HG03103 (cell line): ENCODE measurements at regions not wholly inside any gene's neighbourhood (a gene's known extent, or its start where the extent isn't known, plus 50 kb on each side); places are given as distances from the start of the nearest gene placed in this dataset.

Experiments used
- ATAC-seq: cut with Tn5 transposase; IDR thresholded peaks from one replicate; pipeline ENCODE4 v1.9.1; 2021; ENCODE audit warnings: low read depth; ENCODE audit not compliant: unreplicated experiment

- ATAC-seq, result no peak
Observed at GRCh38 chr3:22103423-22103822, 352.4 kb upstream of the ZNF385D start.

- ATAC-seq, result no peak
Observed at GRCh38 chr3:22106213-22106896, 355.3 kb upstream of the ZNF385D start.

- ATAC-seq, result no peak
Observed at GRCh38 chr3:22111226-22111625, 360.2 kb upstream of the ZNF385D start.

DNA sequence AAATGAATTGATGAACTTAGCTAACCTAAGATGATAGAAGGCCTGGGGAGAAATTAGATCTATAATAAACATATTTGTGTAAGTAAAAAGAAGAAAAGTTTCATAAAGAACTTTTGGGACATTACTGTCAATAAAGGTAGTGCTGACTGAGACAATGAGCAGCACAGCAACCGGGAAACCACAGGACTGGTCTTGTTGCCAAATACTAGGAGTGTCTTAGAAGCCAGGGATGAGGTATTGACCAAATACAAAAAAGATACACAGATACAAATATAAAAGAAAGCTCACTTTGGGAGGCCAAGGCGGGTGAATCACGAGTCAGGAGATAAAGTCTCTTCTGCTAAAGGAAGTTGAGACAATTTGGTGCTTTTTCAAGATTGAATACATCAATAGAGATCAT, 362.4 kb upstream of the ZNF385D start:
- ATAC-seq, result no peak

DNA sequence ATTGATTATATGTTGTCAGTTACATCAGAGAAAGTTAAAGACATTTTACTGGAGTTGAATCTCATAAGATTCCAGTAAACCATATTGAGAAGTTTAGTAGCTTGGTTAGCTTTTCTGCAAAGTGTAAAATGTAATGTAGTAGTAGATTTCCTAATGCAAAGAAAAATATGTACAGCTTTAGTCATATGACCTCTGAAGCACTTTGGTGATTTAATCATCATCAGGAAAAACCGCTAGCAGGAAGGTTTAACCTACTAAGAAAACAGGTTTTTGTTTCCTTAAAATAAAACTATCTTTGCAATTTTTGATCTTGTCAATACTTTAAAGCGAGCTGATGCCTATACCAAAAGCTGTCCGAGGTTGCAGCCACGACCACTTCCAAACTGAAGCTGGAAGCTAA, 364.6 kb upstream of the ZNF385D start:
- no peak for ATAC-seq

DNA sequence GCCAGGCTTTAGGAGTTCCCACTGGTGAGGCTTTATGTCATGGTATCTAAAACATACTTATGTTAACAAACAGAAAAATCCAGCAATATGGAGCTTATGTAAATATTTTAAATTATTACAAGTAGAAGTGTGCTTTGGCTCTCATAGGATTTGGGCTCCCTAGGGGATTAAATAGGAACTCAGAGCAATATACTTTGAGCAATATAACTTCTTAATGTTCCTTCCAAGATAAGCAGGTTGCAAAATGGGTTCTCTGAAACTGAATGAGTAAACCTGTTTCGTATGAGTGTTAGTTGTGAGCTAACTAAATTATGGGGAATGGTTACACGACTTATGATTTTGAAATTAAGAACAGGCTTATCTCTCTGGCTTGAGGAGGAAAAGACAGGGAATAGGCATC, 366.1 kb upstream of the ZNF385D start:
- no peak for ATAC-seq

DNA sequence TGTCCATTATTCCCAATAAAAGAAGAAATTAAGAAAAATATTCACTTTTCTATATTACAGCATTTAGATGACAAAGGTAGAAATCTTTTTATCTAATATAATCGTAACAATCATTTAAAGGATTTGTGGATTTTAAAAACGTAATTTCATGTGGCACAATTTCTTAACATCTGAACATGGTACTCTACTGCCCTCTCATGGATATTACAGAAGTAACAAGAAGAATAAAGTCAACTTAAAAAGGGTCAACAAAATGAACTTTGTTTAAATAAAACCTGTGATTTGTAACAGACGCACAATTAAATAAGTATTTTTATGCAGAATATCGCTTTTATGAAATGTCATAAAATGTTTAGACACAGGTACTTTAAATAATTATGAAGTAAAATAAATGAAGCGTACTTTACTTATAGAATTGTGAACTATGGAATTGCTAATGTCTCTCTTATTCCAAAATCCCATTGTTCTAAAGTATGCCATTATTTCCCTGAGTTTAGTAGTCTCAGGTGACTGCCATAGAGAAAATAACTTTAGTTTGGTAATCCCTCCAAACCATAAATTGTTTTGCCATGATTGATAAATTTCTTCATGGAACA, 366.8 kb upstream of the ZNF385D start:
- no peak for ATAC-seq

DNA sequence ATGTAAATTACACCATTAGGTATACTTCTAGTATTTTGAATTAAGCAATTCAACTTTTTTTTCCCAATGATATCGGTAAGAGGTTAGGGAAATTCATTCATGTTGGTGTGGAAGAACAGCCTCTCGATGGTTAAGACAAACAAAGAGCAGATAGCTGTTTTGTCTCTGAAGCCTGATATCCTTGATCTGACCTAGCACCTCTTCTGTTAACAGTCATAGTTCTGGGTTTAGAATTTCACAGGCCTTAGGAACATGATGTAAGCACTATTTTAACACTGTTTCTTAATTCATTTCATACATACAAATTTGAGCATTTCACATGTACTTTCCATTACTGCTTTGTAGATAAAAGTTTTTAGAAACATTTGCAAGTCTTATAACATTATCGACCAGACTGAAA, 367.5 kb upstream of the ZNF385D start:
- no peak for ATAC-seq

DNA sequence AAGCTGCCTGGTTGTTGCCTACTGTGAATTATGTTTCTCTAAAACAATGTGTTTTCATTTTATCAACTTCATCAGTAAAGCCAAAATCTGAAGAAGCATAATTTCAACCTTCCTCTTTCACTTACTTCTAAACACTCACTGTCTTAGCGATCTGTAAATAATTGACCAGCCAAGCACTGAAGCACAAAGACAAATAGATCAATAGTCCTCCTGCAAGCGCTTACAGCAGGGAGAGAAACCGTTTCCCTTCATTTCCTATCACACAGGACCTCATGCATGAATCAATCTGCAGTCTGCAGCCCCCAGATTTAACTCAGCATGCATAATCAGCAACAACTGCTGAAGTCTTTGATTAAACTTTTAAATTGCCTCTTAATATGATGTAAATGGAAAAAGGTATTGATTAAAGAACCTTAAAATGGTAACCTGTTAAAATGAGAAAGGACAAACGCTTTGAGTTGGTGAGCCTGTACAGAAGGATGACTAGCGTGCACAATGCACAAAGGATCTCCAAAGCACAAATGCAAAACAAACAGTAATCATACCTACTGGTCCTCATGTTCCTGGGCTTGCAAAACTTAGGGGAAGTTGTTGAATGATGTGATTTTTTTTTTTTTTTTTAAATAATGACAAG, 370.2 kb upstream of the ZNF385D start:
- ATAC-seq, result no peak

- ATAC-seq, result peak; percentile 83
Observed at GRCh38 chr3:22122567-22122966, 371.6 kb upstream of the ZNF385D start.

DNA sequence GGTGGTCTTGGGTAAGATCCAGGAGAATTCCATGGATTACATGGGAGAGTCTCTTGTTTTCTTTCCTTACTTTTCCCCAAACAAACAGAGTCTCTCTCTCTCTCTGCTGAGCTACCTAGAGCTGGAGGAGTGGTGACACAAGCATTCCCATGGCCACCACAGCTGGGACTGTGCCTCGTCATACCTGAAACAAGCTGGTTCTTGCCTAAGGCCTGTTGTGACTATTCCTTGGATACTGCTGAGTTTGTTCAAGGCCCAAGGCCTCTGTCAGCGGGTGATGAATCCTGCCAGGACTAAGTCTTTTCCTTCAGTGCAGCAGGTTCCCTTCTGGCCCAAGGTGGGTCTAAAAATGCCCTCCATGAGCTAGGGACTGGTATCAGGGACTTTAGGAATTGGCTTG, 378.1 kb upstream of the ZNF385D start:
- no peak for ATAC-seq

GRCh38 chr3:22141769-22142168, 390.8 kb upstream of the ZNF385D start:
- no peak for ATAC-seq

DNA sequence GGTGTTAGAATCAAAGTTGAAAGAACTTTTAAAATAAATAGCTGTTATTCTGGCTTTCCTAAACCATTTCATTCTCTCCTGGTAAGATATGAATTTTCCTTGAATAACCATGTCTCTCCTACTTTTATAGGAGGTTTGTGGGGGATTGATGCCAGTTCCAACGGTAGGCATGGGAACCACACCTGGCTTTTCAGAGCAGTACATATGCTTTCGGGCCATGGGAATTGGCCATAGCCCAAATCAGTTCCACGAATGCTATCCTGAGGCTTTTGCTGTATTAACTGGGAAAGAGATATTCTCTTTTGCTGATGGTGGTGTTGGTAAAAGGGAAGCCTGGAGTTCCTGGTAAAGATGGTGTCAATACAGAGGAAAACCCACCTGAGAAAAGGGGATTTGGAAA, 396.2 kb upstream of the ZNF385D start:
- ATAC-seq, result no peak

- ATAC-seq, result no peak
Observed at GRCh38 chr3:22156868-22157267, 405.9 kb upstream of the ZNF385D start.

- ATAC-seq, result no peak
Observed at GRCh38 chr3:22157848-22158247, 406.8 kb upstream of the ZNF385D start.

DNA sequence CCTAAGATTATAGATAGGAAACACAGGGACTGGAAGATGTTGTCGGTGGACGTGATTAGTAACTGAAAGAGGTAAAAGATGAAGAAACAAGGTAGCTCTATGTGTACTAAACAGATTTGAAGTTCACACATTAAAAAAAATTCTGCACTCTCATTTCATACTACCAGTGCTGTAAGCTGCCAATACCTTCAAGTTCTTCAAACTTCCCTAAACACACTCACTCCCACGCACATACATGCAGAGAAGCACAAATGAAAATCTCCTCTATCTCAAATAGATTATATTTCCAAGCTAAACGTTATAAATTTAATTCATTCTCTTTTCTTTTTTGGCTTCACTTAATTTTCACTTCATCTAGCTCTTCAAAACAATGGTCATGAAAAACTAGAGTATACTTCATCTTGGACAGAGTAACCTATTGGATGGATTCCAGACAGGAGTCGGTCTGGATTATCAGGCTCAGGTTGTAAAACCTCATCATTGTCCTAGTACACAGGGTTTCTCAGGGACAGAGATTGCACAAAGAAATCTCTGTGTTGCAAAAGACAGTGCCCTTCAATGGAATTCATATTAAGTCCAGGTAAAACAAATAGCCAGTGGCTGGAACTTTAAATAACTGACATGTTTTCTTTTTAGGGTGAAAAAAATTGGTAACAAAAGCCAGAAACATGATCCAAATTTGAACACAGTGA, 408.1 kb upstream of the ZNF385D start:
- ATAC-seq, result no peak

GRCh38 chr3:22161315-22161714, 410.3 kb upstream of the ZNF385D start:
- ATAC-seq, result no peak

- no peak for ATAC-seq
Observed at GRCh38 chr3:22170370-22170769, 419.4 kb upstream of the ZNF385D start.

DNA sequence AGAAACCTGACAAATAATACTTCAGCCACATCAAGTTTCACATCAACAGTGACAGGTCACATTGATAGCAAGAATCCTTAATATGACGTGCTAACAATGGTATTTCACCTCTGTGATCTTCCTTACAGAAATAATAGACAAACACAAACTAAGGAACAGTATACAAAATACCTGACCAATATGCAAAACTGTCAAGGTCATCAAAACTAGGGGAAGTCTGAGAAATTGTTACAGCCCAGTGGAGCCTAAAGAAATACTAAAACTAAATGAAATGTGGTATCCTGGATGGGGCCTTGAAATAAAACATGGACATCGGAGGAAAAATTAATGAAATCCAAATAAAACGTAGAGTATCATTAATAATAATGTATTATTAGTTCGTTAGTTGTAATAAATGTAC, 422.0 kb upstream of the ZNF385D start:
- no peak for ATAC-seq

DNA sequence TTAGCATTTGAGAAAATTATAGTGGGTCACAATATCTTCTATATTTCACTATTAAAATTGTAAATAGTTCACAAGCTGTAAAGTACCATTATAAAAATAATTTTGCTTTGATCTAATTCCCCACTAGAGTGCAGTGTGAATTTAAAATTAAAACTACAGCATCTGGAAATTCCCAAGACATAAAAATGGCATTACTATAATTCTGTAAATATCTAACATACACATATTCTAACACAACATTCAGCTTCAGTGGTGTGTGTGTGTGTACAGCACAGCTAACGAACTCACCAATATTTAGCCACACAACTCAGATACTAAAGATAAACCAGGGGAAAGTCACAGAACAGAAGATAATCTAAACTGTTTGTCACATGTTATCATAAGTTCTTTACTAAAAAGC, 424.9 kb upstream of the ZNF385D start:
- no peak for ATAC-seq

DNA sequence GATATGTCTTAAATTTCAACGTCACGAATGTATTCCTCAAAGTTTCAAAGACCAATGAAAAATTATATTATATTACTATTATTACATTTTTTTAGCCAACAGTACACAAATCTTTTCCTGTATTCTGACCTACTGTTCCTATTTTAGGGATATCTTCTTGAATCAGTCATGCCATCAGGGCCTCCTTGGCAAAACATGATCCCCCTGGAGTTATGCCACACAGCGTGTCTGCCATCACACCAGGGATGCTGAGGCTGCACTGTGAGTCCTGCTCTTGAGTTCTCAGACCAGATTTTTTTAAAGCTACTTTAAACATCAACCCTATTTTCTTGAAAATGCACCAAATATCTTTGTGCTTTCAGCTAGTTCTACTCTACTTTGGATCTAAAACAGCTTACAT, 425.9 kb upstream of the ZNF385D start:
- no peak for ATAC-seq

DNA sequence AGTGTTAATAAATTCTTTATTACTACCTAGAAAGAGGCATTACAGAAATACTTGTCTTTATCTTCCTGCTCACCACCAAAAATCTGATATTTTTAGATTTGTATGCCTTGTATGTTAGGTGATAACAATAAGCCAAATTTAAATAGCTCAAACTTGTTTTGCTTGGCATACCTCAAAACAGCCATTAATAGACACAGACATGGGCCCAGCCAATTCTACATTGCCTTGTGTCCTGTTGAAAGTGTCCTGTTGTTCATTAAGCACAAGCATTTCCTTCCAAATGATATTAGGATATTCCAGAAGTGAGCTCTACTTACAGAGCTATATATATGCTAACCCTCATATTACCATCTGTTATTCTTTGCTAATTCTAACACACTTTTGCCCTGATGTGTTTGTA, 438.6 kb upstream of the ZNF385D start:
- no peak for ATAC-seq
